ENCODE measurements at regions not wholly inside any gene's neighbourhood (a gene's known extent, or its start where the extent isn't known, plus 50 kb on each side); places are given as distances from the start of the nearest gene placed in this dataset.

DNA sequence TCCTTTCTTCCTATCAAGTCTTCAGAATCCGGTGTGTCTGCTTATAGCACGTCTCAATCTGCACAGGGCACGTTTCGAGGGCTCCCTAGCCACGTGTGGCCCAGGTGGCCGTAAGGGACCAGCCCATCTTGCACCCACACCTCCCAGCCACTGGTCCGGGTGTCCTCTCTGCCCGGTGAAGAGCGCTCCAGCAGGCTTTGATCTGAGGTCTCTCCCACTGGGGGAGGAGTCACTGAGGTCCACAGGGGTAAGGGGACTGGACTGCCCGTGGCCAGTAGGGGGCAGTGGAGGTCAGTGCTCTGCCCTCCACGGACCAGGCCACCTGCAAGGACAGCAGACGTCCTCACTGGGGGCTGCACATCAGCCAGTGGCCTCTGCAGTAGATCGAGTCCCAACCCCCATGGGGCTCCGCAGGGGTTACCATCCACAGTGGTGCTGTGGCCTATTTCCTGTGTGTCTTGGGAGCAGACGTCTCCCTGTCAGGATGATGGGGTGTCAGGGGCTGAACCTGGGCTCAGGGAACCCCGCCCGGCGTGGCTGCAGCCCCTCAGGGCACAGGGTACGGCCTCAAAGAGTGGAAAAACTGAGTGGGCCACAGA, 204.1 kb upstream of the CIBAR2 start (continued):
- TF ChIP-seq, protein P1, sequence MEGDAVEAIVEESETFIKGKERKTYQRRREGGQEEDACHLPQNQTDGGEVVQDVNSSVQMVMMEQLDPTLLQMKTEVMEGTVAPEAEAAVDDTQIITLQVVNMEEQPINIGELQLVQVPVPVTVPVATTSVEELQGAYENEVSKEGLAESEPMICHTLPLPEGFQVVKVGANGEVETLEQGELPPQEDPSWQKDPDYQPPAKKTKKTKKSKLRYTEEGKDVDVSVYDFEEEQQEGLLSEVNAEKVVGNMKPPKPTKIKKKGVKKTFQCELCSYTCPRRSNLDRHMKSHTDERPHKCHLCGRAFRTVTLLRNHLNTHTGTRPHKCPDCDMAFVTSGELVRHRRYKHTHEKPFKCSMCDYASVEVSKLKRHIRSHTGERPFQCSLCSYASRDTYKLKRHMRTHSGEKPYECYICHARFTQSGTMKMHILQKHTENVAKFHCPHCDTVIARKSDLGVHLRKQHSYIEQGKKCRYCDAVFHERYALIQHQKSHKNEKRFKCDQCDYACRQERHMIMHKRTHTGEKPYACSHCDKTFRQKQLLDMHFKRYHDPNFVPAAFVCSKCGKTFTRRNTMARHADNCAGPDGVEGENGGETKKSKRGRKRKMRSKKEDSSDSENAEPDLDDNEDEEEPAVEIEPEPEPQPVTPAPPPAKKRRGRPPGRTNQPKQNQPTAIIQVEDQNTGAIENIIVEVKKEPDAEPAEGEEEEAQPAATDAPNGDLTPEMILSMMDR (CRISPR knock-in tag; IDR thresholded peaks at IDR 0.05), result peak; percentile 99
- TF ChIP-seq PLRG1 (conservative IDR thresholded peaks at IDR 0.05) (no peak), MIER3 (CRISPR knock-in tag; IDR thresholded peaks at IDR 0.05; ENCODE audit: borderline replicate concordance) (no peak), ZBTB42 (CRISPR knock-in tag; IDR thresholded peaks at IDR 0.05) (no peak), CREM (IDR thresholded peaks at IDR 0.05) (no peak), CREM (CRISPR knock-in tag; IDR thresholded peaks at IDR 0.05) (no peak), BORCS8-MEF2B (CRISPR knock-in tag; IDR thresholded peaks at IDR 0.05) (peak; percentile 79; the same call in 1 of the 2 replicates), ZNF230 (CRISPR knock-in tag; IDR thresholded peaks at IDR 0.05) (peak; percentile 59; the same call in 1 of the 2 replicates), SNRNP70 (IDR thresholded peaks at IDR 0.05; ENCODE audit: low read depth, low read length) (no peak), ZNF781 (CRISPR knock-in tag; IDR thresholded peaks at IDR 0.05; ENCODE audit: borderline replicate concordance, not compliant biosample characterization) (no peak), SKI (IDR thresholded peaks at IDR 0.05; ENCODE audit: partially characterized antibody) (no peak), KDM6A (CRISPR knock-in tag; IDR thresholded peaks at IDR 0.05; ENCODE audit: low read depth) (0 out of 2 replicates have a peak, but pooled peaks have one; percentile 14), REPIN1 (CRISPR knock-in tag; IDR thresholded peaks at IDR 0.05; ENCODE audit: borderline replicate concordance, low read depth) (peak; percentile 86; the same call in 1 of the 2 replicates), SP5 (CRISPR knock-in tag; IDR thresholded peaks at IDR 0.05; ENCODE audit: borderline replicate concordance, low read depth) (peak; percentile 75; the same call in 1 of the 2 replicates), ZFP90 (CRISPR knock-in tag; IDR thresholded peaks at IDR 0.05; ENCODE audit: borderline replicate concordance) (no peak), ZNF83 (CRISPR knock-in tag; IDR thresholded peaks at IDR 0.05; ENCODE audit: borderline replicate concordance) (no peak), ZFX (CRISPR knock-in tag; IDR thresholded peaks at IDR 0.05; ENCODE audit: low read depth) (peak; percentile 48; the same call in 1 of the 2 replicates), PRPF4 (IDR thresholded peaks at IDR 0.05; ENCODE audit: low read depth, low read length, poor library complexity, severe bottlenecking) (no peak), CCAR2 (optimal IDR thresholded peaks at IDR 0.05; ENCODE audit: low read depth, low read length) (no peak)
- TF ChIP-seq, protein P2, sequence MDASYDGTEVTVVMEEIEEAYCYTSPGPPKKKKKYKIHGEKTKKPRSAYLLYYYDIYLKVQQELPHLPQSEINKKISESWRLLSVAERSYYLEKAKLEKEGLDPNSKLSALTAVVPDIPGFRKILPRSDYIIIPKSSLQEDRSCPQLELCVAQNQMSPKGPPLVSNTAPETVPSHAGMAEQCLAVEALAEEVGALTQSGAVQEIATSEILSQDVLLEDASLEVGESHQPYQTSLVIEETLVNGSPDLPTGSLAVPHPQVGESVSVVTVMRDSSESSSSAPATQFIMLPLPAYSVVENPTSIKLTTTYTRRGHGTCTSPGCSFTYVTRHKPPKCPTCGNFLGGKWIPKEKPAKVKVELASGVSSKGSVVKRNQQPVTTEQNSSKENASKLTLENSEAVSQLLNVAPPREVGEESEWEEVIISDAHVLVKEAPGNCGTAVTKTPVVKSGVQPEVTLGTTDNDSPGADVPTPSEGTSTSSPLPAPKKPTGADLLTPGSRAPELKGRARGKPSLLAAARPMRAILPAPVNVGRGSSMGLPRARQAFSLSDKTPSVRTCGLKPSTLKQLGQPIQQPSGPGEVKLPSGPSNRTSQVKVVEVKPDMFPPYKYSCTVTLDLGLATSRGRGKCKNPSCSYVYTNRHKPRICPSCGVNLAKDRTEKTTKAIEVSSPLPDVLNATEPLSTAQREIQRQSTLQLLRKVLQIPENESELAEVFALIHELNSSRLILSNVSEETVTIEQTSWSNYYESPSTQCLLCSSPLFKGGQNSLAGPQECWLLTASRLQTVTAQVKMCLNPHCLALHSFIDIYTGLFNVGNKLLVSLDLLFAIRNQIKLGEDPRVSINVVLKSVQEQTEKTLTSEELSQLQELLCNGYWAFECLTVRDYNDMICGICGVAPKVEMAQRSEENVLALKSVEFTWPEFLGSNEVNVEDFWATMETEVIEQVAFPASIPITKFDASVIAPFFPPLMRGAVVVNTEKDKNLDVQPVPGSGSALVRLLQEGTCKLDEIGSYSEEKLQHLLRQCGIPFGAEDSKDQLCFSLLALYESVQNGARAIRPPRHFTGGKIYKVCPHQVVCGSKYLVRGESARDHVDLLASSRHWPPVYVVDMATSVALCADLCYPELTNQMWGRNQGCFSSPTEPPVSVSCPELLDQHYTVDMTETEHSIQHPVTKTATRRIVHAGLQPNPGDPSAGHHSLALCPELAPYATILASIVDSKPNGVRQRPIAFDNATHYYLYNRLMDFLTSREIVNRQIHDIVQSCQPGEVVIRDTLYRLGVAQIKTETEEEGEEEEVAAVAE (CRISPR knock-in tag; IDR thresholded peaks at IDR 0.05; ENCODE audit: borderline replicate concordance), result no peak
- TF ChIP-seq, protein P3, sequence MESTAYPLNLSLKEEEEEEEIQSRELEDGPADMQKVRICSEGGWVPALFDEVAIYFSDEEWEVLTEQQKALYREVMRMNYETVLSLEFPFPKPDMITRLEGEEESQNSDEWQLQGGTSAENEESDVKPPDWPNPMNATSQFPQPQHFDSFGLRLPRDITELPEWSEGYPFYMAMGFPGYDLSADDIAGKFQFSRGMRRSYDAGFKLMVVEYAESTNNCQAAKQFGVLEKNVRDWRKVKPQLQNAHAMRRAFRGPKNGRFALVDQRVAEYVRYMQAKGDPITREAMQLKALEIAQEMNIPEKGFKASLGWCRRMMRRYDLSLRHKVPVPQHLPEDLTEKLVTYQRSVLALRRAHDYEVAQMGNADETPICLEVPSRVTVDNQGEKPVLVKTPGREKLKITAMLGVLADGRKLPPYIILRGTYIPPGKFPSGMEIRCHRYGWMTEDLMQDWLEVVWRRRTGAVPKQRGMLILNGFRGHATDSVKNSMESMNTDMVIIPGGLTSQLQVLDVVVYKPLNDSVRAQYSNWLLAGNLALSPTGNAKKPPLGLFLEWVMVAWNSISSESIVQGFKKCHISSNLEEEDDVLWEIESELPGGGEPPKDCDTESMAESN (CRISPR knock-in tag; conservative IDR thresholded peaks at IDR 0.05), result peak; percentile 56; the same call in 1 of the 2 replicates
- TF ChIP-seq, protein P4, sequence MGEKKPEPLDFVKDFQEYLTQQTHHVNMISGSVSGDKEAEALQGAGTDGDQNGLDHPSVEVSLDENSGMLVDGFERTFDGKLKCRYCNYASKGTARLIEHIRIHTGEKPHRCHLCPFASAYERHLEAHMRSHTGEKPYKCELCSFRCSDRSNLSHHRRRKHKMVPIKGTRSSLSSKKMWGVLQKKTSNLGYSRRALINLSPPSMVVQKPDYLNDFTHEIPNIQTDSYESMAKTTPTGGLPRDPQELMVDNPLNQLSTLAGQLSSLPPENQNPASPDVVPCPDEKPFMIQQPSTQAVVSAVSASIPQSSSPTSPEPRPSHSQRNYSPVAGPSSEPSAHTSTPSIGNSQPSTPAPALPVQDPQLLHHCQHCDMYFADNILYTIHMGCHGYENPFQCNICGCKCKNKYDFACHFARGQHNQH (CRISPR knock-in tag; IDR thresholded peaks at IDR 0.05), result 0 out of 2 replicates have a peak, but pooled peaks have one; percentile 28
